GM18868 (cell line): ENCODE measurements at regions not wholly inside any gene's neighbourhood (a gene's known extent, or its start where the extent isn't known, plus 50 kb on each side); places are given as distances from the start of the nearest gene placed in this dataset.

Source experiments
- ATAC-seq: cut with Tn5 transposase; IDR thresholded peaks from one replicate; pipeline ENCODE4 v1.9.1; 2021; ENCODE audit warnings: mild to moderate bottlenecking, moderate library complexity; ENCODE audit not compliant: unreplicated experiment

DNA sequence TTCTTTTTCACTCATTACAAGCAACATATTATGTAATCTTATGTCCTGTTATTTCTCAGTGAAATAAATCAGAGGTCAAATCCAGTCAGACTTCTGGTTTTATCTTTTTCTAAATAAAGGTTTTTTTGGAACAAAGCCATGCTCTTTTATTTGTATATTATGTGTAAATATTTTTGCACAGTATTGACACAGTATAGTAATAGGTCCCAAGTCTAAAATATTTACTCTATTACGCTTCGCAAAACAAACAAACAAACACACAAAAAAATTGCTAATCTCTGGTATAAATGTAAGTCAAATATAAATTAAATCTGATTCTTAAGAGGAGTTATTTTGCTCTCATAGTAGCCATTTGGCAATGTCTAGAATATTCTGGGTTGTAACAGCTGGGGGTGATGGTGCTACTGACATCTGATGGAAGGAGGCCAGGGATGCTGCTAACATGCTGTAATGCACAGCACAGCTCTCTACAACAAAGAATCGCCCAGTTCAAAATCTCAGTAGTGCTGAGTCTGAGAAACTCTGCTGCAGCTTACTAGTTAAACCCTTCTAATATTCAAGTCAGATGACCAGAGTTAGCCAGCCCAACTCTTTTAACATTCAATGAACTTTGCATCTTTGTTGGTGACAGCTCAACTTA is 602.1 kb downstream of the RAB28 start:
- no peak for ATAC-seq

DNA sequence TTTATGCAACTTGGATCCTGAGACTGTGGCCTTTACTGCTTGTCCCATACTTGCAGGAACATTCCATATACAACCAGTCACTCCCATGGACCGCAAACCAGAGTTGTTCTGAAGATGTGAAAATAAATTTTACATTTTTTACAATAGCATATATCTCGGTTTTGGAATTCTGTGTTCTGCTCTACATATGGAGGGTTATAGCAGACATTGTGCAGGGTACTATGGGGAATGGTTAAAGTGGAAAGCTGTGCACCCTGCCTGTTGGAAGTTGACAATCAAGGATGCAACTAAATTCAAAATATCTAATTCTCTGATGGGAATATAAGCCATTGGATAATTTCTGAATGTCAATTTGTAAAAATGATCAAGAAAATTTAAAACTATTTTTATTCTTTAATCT is 603.3 kb downstream of the RAB28 start:
- no peak for ATAC-seq

DNA sequence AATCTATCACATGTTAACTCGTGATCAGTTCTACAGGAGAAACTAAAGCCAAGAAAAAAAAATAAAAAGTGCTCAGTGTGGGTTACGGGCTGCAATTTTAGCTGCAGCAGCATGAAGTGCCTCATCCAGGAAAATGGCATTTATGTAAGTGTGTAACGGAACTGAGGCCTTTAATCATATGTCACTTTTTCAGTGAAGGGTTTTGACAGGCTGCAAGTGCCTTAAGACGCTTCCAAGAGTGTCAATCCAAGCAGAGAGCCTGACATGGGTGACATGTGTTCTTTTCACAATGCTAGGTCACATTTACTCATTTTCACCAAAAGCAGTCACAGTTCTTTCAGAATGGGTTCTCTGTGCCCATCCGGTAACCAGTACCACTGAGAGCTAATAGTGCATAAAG is 604.6 kb downstream of the RAB28 start:
- ATAC-seq: no peak

DNA sequence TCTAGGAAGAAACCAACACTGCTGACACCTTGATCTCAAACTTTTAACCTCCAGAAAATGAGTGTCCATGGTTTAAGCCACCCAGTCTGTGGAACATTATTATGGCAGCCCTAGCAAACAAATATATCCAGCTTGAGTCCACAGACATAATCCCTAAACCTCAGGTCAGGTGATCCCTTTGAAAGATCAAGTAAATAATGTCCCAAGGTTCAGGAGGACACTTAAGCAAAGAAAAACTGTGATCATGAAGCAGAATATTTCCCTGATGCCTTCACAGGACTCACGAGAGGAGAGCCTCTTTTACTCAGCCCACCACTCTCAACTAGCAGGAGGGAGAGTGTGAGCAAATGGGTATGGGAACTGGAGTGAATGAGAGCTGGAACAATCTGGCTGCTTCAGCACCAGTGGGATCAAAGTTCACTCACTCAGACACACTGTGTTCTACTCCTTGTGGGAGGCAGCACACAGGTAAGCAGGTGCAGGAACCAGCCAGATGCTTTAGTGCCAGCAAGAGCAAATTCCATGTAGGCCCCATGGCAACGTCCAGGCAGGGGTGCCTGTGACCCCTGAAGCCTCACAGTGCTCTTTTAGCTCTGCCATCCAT is 608.4 kb downstream of the RAB28 start:
- ATAC-seq: no peak

DNA sequence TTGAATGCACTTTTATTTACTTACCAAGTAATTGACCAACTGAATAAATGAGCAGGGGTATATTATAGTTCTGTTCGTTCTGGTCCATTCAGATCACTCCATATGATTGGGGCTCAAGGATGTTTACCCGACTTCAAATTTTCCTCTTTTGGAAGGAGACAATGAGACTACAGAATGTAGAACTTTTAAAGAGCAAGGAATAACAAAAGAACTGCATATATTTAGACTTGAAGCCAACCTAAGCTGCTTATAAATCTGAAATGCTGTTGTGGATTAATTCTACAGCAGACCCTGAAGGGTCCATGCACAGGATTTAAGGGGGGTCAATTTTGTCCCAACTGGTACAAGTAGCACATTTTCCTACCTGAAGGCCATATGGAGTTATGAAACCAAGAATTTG is 610.8 kb downstream of the RAB28 start:
- no peak for ATAC-seq

DNA sequence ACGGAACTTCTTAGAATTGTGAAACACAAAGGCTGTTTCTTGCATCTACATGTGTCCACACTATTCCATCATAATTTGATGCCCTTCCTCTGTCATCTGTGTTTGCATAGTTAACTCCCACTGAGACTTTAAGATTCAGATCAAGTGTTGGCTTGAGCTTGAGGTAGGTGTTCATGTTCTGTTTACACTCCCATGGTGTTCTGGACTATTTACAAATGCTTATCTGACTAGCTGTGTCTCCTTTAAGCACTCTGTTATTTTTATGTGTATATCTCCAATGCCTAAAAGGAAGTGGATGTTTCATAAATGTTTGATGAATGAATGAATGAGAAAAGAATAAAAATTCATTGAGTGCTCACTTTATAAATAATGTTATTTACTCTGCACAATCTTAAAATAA is 622.7 kb downstream of the RAB28 start:
- ATAC-seq: no peak

DNA sequence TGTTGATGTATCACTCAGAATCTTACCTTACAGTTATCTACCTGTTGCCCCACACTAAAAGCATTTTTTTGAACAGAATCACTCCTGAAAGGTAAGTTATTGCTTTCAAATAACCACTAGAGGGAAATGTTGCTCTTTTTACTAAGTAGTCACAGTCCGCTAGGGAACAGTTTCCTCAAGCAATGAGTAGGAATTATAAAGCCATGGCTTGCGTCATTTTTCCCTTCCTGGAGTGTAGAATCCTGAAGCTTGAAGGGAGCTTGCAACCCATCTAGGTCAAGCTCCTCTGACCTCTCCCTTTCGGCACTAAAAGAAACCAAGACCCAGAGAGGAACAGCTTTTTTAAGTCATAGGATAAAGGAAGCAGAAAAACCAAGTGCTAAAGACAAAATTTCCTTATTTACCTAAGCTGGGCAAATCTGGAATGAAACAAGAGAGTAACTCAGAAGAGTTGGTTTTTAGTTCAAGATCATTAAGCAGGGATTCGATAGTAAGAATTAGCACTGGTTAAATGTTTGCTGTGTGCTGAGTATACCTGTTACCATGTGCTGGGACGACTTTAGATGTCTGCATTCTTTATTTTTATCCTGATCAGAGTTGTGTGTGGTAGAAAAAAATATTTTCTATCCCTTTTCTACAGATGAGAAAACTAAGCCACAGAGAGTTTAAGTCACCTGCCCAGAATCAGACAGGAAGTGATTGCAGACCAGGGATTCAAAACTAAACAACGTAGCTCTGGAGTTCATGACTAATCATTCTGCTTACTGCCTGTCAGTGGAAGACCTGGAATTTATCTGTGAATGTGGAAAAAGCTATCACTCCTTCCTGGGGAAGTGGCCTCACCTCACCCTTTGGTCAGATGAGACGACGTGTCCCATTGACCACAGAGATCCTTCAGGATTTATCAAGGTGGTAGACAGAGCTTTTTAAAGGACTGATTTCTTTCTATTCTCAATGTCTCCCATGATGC is 631.5 kb downstream of the RAB28 start:
- ATAC-seq: peak; percentile 78

DNA sequence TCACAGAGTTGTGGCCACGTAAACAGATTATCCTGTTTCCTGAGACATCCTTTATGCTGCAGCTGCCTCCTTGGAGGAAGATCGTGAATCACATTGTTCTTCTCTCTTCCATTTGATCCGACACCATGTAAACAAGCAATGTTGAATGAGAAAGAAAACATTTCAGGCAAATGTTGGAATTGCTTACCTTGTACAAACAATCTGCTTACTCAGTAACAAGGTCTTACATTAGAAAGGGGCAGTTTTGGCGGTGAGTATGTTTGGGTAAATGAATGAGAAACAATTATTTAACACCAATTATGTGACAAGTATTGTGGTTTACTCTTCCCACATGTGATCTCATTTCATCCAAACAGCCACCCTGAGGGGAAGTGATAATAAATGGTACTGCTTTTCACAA is 637.8 kb downstream of the RAB28 start:
- no peak for ATAC-seq

DNA sequence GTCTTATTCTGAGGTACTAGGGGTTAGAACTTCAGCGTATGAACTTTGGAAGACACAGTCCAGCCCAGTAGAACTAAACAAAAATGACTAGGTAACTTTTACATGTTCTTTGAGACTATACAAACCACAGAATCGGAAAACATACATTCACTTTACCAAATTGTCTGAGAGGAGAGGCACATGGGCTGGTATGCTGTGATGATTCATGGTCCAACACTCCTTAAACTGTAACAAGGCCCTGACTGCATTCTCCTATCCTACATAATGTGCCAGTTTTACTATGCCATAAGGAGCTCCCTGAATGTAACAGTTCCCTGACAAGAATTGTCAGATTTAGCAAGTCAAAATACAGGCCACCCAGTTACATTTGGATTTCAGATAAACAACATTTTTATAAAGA is 640.0 kb downstream of the RAB28 start:
- no peak for ATAC-seq

DNA sequence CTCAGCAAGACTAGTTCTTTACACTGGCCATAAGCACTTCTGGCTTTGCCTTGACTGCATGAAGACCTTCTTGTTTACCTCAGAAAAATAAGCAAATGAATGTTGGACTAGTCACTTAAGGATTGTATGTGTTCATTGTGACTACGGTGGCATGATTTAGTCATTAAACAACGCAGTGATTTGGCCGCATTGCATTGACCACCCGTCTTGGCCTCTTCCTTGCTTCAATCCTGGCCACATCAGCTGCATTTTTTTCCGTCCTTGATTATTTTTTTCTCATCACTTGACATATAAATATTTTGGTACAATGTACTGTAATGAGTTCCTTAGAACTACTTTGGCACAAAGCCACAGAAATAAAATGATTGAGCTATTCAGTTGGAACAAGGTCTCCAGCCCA is 656.2 kb downstream of the RAB28 start:
- ATAC-seq: no peak

DNA sequence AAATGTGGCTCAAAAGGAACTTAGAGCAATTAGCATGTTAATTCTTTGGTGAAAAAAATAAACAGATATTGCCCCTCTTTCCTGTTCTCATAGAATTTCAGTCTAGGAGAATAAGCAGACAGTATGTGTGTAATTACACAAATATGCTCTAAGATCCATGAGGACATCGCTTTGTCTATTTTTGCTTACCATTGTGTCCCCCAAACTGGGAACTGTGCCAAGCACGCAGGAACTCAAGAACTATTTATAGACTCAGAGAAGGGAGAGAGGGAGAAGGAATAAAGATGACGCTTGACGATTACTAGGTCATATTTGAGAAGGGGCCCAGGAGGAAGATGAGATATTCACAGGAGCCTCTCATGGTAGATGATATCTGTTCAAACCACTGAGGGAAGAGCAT is 692.6 kb downstream of the RAB28 start:
- no peak for ATAC-seq

DNA sequence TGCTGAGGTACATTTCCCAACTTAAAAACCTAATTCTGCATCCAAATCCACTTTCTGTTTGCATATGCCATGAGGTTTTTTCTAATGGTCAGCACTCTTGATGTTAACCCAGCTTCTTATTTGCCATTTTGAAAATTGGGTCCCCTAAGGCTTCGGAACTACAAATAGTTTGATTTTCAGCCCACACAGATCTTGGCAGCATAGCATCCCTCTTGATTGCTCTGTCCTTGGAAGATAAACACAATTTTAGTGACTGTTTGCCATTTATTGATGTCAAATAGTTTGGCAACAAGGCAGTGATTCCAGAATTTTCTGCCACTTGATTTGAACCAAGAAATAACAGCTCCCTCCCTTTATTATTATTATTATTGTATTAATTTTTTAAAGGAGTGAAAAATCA is 696.9 kb downstream of the RAB28 start:
- ATAC-seq: no peak

DNA sequence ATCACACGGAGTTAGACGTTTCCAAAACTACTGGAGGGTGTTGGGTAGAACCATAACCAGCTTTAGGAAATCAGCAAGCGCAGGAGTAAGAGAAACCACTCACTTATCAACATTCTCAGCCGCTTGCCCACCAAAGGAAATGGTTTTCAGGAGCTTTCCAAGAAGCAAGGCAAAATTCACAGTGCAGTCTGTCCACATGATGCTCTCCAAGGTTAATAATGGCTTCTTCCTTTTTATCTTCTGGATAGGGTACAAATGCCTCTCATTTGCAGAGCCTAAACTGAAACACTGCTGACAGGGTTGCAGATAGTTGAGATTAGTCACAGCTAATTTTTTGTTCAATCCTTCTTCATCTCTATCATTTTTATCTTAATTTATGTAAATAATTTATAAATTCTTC is 705.4 kb downstream of the RAB28 start:
- no peak for ATAC-seq

DNA sequence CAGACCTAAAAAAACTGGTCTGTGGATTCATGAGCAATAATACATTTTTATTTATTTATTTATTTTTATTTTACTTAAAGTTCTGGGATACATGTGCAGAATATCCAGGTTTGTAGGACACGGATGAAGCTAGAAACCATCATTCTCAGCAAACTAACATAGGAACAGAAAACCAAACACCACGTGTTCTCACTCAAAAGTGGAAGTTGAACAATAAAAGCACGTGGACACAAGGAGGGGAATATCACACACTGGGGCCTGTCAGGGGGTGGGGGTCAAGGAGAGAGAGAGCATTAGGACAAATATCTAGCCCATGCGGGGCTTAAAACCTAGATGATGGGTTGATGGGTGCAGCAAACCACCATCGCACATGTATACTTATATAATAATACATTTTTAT is 705.9 kb downstream of the RAB28 start:
- no peak for ATAC-seq

DNA sequence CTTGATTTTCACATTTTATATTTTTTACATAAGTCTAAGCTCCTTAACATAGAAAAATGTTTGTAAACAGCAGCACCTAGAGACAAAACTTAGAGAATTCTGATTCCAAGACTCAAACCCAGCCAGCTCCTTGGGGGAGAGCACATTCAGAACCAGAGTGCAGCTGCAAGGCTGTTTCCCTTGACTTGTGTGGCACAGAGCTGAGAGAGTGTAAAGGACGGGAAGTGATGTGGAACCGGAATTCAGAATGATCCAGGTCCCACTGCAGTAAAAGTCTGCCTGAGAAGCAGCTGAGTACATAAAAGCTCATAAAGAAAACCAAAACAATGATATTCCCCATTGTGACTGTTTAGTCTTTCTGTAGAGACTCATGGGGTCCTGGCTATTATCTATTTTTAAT is 713.8 kb downstream of the RAB28 start:
- ATAC-seq: no peak

DNA sequence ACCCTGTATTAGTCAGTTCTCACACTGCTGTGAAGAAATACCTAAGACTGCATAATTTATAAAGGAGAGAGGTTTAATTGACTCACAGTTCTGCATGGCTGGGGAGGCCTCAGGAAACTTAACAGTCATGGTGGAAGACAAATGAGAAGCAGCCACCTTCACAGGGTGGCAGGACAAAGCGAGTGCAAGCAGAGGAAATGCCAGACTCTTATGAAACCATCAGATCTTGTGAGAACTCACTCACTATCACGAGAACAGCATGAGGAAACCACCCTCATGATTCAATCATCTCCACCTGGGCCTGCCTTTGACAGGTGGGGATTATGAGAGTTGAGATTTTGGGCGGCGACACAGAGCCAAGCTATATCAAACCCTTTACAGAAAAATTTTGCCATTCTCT is 722.4 kb downstream of the RAB28 start:
- no peak for ATAC-seq

DNA sequence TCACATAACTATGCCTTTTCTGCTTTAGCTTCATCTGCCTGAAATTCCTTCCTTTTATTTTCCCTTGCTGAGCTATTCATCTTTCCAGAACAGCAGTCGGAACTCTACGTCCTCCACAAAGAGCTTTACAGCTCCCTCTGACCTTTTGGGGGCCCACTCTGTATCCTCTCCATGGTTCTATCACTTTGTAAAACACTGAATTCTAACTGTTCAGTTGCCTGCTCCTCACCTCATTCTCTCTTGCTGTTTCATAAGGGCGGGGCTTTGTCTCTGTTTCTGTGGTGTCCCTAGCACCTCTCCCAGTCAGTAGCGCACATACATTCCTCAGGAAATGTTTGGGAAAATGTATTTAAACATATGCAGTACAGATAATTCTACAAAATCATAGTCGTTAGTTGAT is 737.0 kb downstream of the RAB28 start:
- ATAC-seq: no peak

DNA sequence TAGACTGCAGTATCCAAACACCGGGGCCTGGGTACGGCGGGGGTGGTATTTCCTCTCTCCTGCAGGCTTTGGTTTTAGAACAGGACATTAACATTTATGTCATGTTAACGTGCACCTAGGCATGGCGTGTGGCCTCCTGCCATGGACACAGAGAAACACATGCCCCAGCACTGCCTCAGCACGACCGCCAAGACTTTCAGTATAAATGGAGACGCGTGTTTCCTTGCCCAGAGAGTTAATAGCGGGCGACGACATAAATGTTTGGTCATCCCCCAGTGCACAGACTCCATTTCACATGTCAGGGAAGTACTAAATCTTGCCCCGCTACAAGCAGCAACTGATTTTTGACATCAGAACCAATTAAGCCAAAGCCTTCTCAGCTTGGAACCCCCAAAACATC is 737.9 kb downstream of the RAB28 start:
- ATAC-seq: no peak

DNA sequence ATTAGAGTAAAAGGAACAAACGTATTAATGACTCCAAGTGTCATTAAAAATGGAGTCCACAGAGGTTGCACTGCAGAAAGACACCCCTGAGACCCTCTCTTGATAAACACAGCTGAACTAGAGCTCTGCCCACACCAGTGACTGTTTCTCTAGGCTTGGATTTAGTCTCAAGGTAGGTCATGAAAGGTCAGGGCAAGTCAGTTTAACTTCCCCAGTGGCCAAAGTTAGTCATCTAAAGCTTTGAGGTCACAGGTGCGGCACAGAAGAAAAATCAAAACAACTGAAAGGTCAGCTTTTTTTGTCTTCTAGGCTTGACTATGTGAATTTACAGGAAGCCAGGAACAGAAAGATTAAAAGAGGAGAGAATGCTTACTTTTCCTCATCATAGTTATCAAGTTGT is 749.6 kb downstream of the RAB28 start:
- ATAC-seq: no peak

DNA sequence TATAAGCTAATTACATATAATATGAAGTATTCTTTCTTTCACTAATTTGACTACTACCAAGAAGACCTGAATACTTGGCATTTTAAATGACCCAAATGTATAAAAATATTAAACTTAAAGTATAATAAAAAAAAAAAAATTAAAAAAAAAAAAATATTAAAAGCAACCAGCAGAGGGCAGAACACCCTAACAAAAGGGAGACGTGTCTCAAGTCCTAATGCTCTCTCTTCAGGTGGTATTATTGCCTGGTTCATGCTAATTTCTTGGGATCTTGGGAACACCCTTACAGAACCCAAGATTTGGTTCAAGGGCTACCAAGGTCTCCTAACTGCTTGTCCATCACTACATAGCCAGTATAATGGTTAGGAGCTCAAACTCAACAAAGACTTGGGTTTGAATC is 754.8 kb downstream of the RAB28 start:
- ATAC-seq: peak; percentile 40

DNA sequence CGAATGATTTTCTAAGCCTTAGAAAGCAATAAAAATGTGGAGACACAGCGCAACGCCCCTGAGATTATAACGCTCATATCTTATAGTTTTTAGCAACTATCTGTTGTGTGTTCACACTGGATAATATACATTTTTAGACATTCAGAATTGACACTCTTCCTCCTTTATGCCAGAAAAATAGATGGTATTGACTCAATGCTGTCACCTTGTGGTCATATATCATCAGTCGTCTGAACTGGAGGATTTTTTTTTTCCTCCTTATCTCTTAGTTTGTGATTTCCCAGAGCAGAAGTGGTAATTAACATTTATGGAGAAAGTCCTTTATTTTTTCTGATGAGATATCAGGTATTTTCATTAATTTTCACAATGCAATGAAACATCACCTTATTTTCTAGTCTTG is 759.6 kb downstream of the RAB28 start:
- ATAC-seq: no peak

DNA sequence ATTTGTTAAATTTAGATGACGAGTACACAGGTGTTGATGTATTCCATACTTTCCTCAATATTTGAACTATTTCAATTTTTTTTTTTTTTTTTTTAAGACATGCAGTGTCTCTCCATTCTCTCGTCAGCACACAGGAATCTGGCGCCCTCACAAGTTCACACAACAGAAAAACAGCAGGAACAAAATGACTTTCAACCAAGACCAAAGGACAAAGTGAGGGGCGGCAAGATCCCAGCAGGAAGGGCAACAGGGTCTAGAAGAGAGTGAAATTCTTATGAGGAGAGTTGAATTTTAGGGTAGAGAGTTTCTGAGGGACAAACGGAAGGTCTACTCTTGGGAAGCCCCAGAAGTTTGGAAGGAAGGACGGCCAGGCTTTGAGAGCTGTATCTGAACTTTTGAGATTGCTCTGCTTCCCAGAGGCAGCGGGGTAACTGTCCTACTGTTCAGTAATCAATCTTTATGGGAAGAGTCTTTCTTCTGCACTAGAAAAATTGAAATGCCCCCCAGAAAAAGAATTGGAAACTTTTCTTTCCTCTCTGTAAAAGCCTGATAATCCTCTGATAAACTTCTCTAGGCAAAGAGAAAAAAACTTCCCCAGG is 760.2 kb downstream of the RAB28 start:
- no peak for ATAC-seq
